Testis (tissue), 2 donors: ENCODE measurements at regions not wholly inside any gene's neighbourhood (a gene's known extent, or its start where the extent isn't known, plus 50 kb on each side); places are given as distances from the start of the nearest gene placed in this dataset.

Experiments used
- CTCF ChIP-seq, 3 experiments: fragments of 450-650 bp in 2 of 3; fragments of 200-600 bp in 1 of 3; sonication (generic) in 1 of 3; IDR thresholded peaks; one replicate each; pipeline ENCODE4 v1.5.1; 2016 to 2019; ENCODE audit warnings: antibody characterized with exemption in 3 of 3, mild to moderate bottlenecking in 2 of 3, moderate library complexity in 1 of 3
- POLR2A ChIP-seq: fragments of 450-650 bp; IDR thresholded peaks from one replicate; pipeline ENCODE4 v1.6.1; 2017; ENCODE audit warnings: antibody characterized with exemption, mild to moderate bottlenecking, moderate library complexity

GRCh38 chr18:60556326-60556725 lies 183.8 kb upstream of the MC4R start:
- TF ChIP-seq POLR2A (no peak), CTCF (IDR thresholded peaks at IDR 0.05) (no peak)
